HCT116 (cell line): ENCODE measurements at regions not wholly inside any gene's neighbourhood (a gene's known extent, or its start where the extent isn't known, plus 50 kb on each side); places are given as distances from the start of the nearest gene placed in this dataset.

Source experiments
- ATAC-seq: fragments of 200-7000 bp; cut with Tn5 transposase; 2 replicates; pipeline ENCODE4 v1.9.1; 2020; ENCODE audit warnings: mild to moderate bottlenecking, moderate library complexity
- BruUV-seq: library from RNA; stranded (reverse); fragments of 400-500 nt; replicated peaks from 2 replicates; lab custom pipeline; 2021; lab: Mats Ljungman, UMichigan
- CTCF ChIA-PET: fragments of 300-600 bp; sonication (Branson Sonifier 250); formaldehyde crosslinking; loops from one replicate; lab custom pipeline; 2021; ENCODE audit warnings: antibody characterized with exemption; lab: Charles Lee
- POLR2A ChIA-PET: fragments of 300-600, 350-600 bp; sonication (Branson Sonifier 250); formaldehyde crosslinking; loops from one replicate; lab custom pipeline; 2021; ENCODE audit warnings: antibody characterized with exemption; lab: Charles Lee
- RAD21 ChIA-PET, 2 experiments: fragments of 300-600 bp; sonication (Branson Sonifier 250); formaldehyde crosslinking; loops; one replicate each; lab custom pipeline; 2023; ENCODE audit warnings: low total read pairs in 2 of 2; ENCODE audit not compliant: uncharacterized antibody in 2 of 2, unreplicated experiment in 2 of 2, low non-redundant PET in 1 of 2; lab: Charles Lee
- DNase-seq: peaks from one replicate; pipeline ENCODE4 v3.0.0-alpha.2; 2010; ENCODE audit warnings: low read depth, low spot score
- H2AFZ ChIP-seq: fragments of 200-600 bp; shearing (Covaris generic), sonication (generic); 2 replicates; pipeline ENCODE4 v1.6.1; 2017; ENCODE audit warnings: low read depth, mixed run types, mixed read lengths, antibody characterized with exemption, low read length; ENCODE audit not compliant: poor library complexity, severe bottlenecking
- H3K27ac ChIP-seq: 2 replicates; pipeline ENCODE4 v1.5.1; 2012; ENCODE audit warnings: low read depth, low read length
- H3K27me3 ChIP-seq: fragments of 200-600 bp; sonication (generic); 2 replicates; pipeline ENCODE4 v1.6.1; 2016; ENCODE audit warnings: mixed run types, low read length, mixed read lengths; ENCODE audit not compliant: insufficient read depth
- H3K36me3 ChIP-seq, 2 experiments: fragments of 200-500 bp in 1 of 2; fragments of 200-600 bp in 1 of 2; sonication (Bioruptor generic) in 1 of 2; sonication (generic) in 1 of 2; 2 replicates each; pipeline versions ENCODE4 v1.5.1 to v1.6.1; 2014 to 2016; ENCODE audit warnings: low read length in 2 of 2, inconsistent platforms in 1 of 2, mixed read lengths in 1 of 2, mixed run types in 1 of 2; ENCODE audit not compliant: insufficient read depth in 2 of 2, control insufficient read depth in 1 of 2
- H3K4me1 ChIP-seq, 2 experiments: fragments of 200-600 bp in 1 of 2; sonication (generic) in 1 of 2; 2 replicates each; pipeline versions ENCODE4 v1.5.1 to v1.6.1; 2012 to 2017; ENCODE audit warnings: low read length in 2 of 2, inconsistent platforms in 1 of 2, mild to moderate bottlenecking in 1 of 2, mixed read lengths in 1 of 2, mixed run types in 1 of 2, moderate library complexity in 1 of 2; ENCODE audit not compliant: insufficient read depth in 2 of 2, control insufficient read depth in 1 of 2
- H3K4me2 ChIP-seq: fragments of 200-600 bp; sonication (generic); 2 replicates; pipeline ENCODE4 v1.6.1; 2017; ENCODE audit warnings: mixed run types, low read length, mixed read lengths
- H3K4me3 ChIP-seq, 2 experiments: fragments of 200-600 bp in 1 of 2; sonication (generic) in 1 of 2; replicated peaks in 1 of 2; 2 replicates each; pipeline ENCODE4 v1.5.1; 2011 to 2016; ENCODE audit warnings: low read length in 2 of 2, control low read depth in 1 of 2, low read depth in 1 of 2, mild to moderate bottlenecking in 1 of 2, mixed read lengths in 1 of 2, mixed run types in 1 of 2
- H3K79me2 ChIP-seq: fragments of 200-600 bp; sonication (generic); 2 replicates; pipeline ENCODE4 v1.6.1; 2017; ENCODE audit warnings: mild to moderate bottlenecking, mixed run types, low read length, moderate library complexity, mixed read lengths; ENCODE audit not compliant: insufficient read depth
- H3K9ac ChIP-seq: fragments of 200-600 bp; sonication (generic); 2 replicates; pipeline ENCODE4 v1.6.1; 2016; ENCODE audit warnings: low read length, mixed read lengths
- H3K9me2 ChIP-seq: fragments of 200-600 bp; sonication (generic), shearing (Covaris generic); 2 replicates; pipeline ENCODE4 v1.6.1; 2017; ENCODE audit warnings: mixed run types, mild to moderate bottlenecking, moderate library complexity; ENCODE audit not compliant: insufficient read depth
- H3K9me3 ChIP-seq, 2 experiments: fragments of 200-500 bp in 1 of 2; fragments of 200-600 bp in 1 of 2; sonication (Bioruptor generic) in 1 of 2; sonication (generic) in 1 of 2; 2 replicates each; pipeline ENCODE4 v1.6.1; 2014 to 2017; ENCODE audit warnings: low read length in 2 of 2, mixed read lengths in 2 of 2, inconsistent platforms in 1 of 2, low read depth in 1 of 2, mild to moderate bottlenecking in 1 of 2, mixed run types in 1 of 2, moderate library complexity in 1 of 2; ENCODE audit not compliant: control insufficient read depth in 1 of 2, insufficient read depth in 1 of 2
- H4K20me1 ChIP-seq: fragments of 200-600 bp; sonication (generic), shearing (Covaris generic); 2 replicates; pipeline ENCODE4 v1.6.1; 2017; ENCODE audit warnings: mixed run types, mild to moderate bottlenecking, moderate library complexity; ENCODE audit not compliant: insufficient read depth
- CBX3 ChIP-seq: IDR thresholded peaks from 2 replicates; pipeline ENCODE4 v1.6.1; 2012; ENCODE audit warnings: low read depth
- EGR1 ChIP-seq: IDR thresholded peaks from 2 replicates; pipeline ENCODE4 v1.6.1; 2012; ENCODE audit warnings: low read depth
- ELF1 ChIP-seq: IDR thresholded peaks from 2 replicates; pipeline ENCODE4 v1.6.1; 2012; ENCODE audit warnings: low read depth, borderline replicate concordance
- EZH2 ChIP-seq: fragments of 200-600 bp; sonication (generic); IDR thresholded peaks from 2 replicates; pipeline ENCODE4 v1.6.1; 2017; ENCODE audit warnings: antibody characterized with exemption, mixed run types
- EZH2phosphoT487 ChIP-seq: fragments of 200-600 bp; IDR thresholded peaks from 2 replicates; pipeline ENCODE4 v1.6.1; 2018; ENCODE audit warnings: antibody characterized with exemption, borderline replicate concordance
- FOSL1 ChIP-seq: IDR thresholded peaks from 2 replicates; pipeline ENCODE4 v1.6.1; 2012; ENCODE audit warnings: low read depth
- JUND ChIP-seq: IDR thresholded peaks from 2 replicates; pipeline ENCODE4 v1.6.1; 2012
- POLR2A ChIP-seq: IDR thresholded peaks from 2 replicates; pipeline ENCODE4 v1.7.0; 2011; ENCODE audit warnings: borderline replicate concordance; ENCODE audit not compliant: insufficient read depth, insufficient read length; ENCODE audit errors: extremely low read depth
- POLR2AphosphoS5 ChIP-seq: IDR thresholded peaks from 2 replicates; pipeline ENCODE4 v1.6.1; 2011; ENCODE audit warnings: mild to moderate bottlenecking, low read depth, low read length, moderate library complexity
- RAD21 ChIP-seq: IDR thresholded peaks from 2 replicates; pipeline ENCODE4 v1.6.1; 2012; ENCODE audit warnings: low read depth, mild to moderate bottlenecking
- SP1 ChIP-seq: IDR thresholded peaks from 2 replicates; pipeline ENCODE4 v1.6.1; 2012; ENCODE audit warnings: low read depth
- SRF ChIP-seq: IDR thresholded peaks from 2 replicates; pipeline ENCODE4 v1.6.1; 2012; ENCODE audit warnings: low read depth
- TCF7L2 ChIP-seq: IDR thresholded peaks from 2 replicates; pipeline ENCODE4 v1.7.0; 2011; ENCODE audit warnings: borderline replicate concordance, inconsistent platforms; ENCODE audit not compliant: insufficient read depth, insufficient read length; ENCODE audit errors: extremely low read depth
- ZNF274 ChIP-seq: fragments of 200-500 bp; sonication (Bioruptor generic); IDR thresholded peaks from 2 replicates; pipeline ENCODE4 v1.6.1; 2014; ENCODE audit warnings: mild to moderate bottlenecking, low read depth, low read length, inconsistent platforms
- intact Hi-C: fragments of 100-400 bp; cut with micrococcal nuclease; formaldehyde crosslinking; loops from 2 replicates; pipeline ENCODE4 v1.10.0; 2022
- TF ChIP-seq, protein P1 (sequence below): IDR thresholded peaks from 2 replicates; pipeline ENCODE4 v1.6.1; 2012; ENCODE audit warnings: low read depth
- TF ChIP-seq, protein P2 (sequence below): IDR thresholded peaks from 2 replicates; pipeline ENCODE4 v1.6.1; 2011; ENCODE audit warnings: mild to moderate bottlenecking, low read length, moderate library complexity; ENCODE audit not compliant: insufficient replicate concordance; ENCODE audit errors: extremely low read depth

DNA sequence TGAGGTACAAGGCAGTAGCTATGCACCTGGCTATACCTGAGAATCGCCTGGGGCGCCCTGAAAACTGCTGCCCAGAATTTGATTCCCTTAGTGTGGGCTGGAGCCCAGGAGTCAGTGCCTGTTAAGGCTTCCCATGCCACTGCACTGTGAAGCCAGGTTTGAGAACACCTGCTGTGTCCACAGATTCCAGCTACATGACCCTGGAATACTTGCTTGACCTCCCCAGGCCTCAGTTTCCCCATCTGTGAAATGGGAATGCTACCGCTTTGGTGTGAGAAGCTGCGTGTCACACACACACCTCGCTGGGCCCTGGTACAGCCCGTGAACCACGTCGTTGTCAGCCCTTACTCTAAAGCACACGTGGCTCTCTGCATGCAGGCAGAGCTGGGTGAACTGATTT, 271.0 kb downstream of the C16orf95 start:
- Histone ChIP-seq H3K9me2 (no peaks in the 10 kb centered on the region), H3K27ac (no peak overlapping the region), H3K4me1 (peaks cover 0 to 4% of the 10 kb centered on the region in 2 experiments; a peak in 1 of 4 replicates), H4K20me1 (no peaks in the 10 kb centered on the region), H3K79me2 (no peaks in the 10 kb centered on the region), H3K9me3 (no peaks in the 10 kb centered on the region), H3K36me3 (no peaks in the 10 kb centered on the region), H3K4me2 (no peak overlapping the region), H3K4me3 (no peak overlapping the region), H3K27me3 (no peaks in the 10 kb centered on the region), H2AFZ (no peak overlapping the region), H3K9ac (no peak overlapping the region)
- no peak for DNase-seq
- no peak for ATAC-seq
- CTCF ChIA-PET, result interaction anchor here (0.9 kb wide), 1 partner anchor 31 kb away, joined by 4 read pairs; no protein-coding TSS in a partner anchor
- BruUV-seq, result no TSS peak
- TF ChIP-seq ELF1, result no peak
- TF ChIP-seq, protein P1, sequence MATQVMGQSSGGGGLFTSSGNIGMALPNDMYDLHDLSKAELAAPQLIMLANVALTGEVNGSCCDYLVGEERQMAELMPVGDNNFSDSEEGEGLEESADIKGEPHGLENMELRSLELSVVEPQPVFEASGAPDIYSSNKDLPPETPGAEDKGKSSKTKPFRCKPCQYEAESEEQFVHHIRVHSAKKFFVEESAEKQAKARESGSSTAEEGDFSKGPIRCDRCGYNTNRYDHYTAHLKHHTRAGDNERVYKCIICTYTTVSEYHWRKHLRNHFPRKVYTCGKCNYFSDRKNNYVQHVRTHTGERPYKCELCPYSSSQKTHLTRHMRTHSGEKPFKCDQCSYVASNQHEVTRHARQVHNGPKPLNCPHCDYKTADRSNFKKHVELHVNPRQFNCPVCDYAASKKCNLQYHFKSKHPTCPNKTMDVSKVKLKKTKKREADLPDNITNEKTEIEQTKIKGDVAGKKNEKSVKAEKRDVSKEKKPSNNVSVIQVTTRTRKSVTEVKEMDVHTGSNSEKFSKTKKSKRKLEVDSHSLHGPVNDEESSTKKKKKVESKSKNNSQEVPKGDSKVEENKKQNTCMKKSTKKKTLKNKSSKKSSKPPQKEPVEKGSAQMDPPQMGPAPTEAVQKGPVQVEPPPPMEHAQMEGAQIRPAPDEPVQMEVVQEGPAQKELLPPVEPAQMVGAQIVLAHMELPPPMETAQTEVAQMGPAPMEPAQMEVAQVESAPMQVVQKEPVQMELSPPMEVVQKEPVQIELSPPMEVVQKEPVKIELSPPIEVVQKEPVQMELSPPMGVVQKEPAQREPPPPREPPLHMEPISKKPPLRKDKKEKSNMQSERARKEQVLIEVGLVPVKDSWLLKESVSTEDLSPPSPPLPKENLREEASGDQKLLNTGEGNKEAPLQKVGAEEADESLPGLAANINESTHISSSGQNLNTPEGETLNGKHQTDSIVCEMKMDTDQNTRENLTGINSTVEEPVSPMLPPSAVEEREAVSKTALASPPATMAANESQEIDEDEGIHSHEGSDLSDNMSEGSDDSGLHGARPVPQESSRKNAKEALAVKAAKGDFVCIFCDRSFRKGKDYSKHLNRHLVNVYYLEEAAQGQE, result no peak
- TF ChIP-seq ZNF274, result no peak
- TF ChIP-seq, protein P2, sequence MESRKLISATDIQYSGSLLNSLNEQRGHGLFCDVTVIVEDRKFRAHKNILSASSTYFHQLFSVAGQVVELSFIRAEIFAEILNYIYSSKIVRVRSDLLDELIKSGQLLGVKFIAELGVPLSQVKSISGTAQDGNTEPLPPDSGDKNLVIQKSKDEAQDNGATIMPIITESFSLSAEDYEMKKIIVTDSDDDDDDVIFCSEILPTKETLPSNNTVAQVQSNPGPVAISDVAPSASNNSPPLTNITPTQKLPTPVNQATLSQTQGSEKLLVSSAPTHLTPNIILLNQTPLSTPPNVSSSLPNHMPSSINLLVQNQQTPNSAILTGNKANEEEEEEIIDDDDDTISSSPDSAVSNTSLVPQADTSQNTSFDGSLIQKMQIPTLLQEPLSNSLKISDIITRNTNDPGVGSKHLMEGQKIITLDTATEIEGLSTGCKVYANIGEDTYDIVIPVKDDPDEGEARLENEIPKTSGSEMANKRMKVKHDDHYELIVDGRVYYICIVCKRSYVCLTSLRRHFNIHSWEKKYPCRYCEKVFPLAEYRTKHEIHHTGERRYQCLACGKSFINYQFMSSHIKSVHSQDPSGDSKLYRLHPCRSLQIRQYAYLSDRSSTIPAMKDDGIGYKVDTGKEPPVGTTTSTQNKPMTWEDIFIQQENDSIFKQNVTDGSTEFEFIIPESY, result no peak
- no peak for TF ChIP-seq CBX3
- TF ChIP-seq FOSL1, result no peak
- no peak for TF ChIP-seq EGR1
- no peak for TF ChIP-seq EZH2
- no peak for TF ChIP-seq SRF
- no peak for TF ChIP-seq JUND
- no peak for TF ChIP-seq SP1
- TF ChIP-seq POLR2AphosphoS5, result no peak
- no peak for TF ChIP-seq TCF7L2
- TF ChIP-seq EZH2phosphoT487, result no peak
- no peak for TF ChIP-seq POLR2A
- no peak for TF ChIP-seq RAD21
- RAD21 ChIA-PET, result no interaction called here
- intact Hi-C loops, result no loop called here
- POLR2A ChIA-PET, result no interaction called here
